ENCODE measurements at regions not wholly inside any gene's neighbourhood (a gene's known extent, or its start where the extent isn't known, plus 50 kb on each side); places are given as distances from the start of the nearest gene placed in this dataset.

DNA sequence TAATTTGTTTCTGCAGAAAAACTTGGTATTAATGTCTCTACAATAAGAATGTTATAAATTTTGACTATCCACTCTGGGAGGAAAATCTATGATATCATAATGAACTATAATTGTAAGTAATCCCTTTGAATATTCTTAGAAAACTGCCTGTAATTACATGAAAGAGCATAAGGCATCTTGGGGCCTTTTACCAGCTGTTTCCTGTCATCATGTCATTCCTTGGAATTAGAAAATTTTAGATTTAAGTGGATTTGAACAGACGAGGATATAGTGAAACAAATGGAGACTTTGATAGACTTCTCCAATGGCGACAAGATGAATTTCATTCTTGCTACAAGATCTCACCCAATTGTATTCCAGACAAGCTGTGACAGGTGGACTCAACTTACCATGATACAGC lies 423.4 kb upstream of the FLRT2 start:
- Histone ChIP-seq H3K9ac (no peak overlapping the region), H2AFZ (no peak overlapping the region), H3K79me2 (ENCODE audit: insufficient read depth) (no peaks in the 10 kb centered on the region), H3K27ac (no peak overlapping the region), H3K4me1 (ENCODE audit: insufficient read depth) (no peaks in the 10 kb centered on the region), H3K9me2 (ENCODE audit: insufficient read depth) (no peaks in the 10 kb centered on the region), H3K9me3 (ENCODE audit: low read depth) (no peaks in the 10 kb centered on the region), H3K36me3 (ENCODE audit: low read depth) (no peaks in the 10 kb centered on the region), H3K4me3 (no peak overlapping the region), H3K27me3 (replicated peaks; ENCODE audit: insufficient read depth) (no peaks in the 10 kb centered on the region), H4K20me1 (ENCODE audit: insufficient read depth) (no peaks in the 10 kb centered on the region), H3K4me2 (ENCODE audit: unreplicated experiment) (no peak overlapping the region), H3F3A (ENCODE audit: insufficient read depth) (no peaks in the 10 kb centered on the region)
- TF ChIP-seq EZH2 (IDR thresholded peaks at IDR 0.05; ENCODE audit: insufficient read depth, poor library complexity, severe bottlenecking) (no peak), EZH2phosphoT487 (IDR thresholded peaks at IDR 0.05; ENCODE audit: insufficient read depth, low read depth) (no peak)
- no peak for DNase-seq
- WGBS, 2 experiments (ENCODE audit: low coverage in 1 of 2, low lambda C conversion rate in 2 of 2, missing lambda C conversion rate in 2 of 2): 50 to 60% methylated on average over 2 of the region's 2 CpGs
- in situ Hi-C loops (cut with MboI): no loop called here

DNA sequence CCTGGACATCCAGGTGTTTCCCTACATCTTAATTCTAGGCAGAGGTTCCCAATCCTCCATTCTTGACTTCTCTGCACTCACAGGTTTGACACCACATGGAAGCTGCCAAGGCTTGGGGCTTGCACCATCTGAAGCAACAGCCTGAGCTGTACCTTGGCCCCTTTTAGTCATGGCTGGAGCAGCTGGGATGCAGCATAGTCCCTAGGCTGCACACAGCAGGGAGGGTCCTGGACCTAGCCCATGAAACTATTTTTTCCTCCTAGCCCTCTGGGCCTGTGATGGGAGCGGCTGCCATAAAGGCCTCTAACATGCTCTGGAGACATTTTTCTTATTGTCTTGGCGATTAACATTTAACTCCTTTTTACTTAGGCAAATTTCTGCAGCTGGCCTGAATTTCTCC lies 417.2 kb upstream of the FLRT2 start:
- no peak overlapping the region for H3K27ac ChIP-seq
- H4K20me1 ChIP-seq (ENCODE audit: insufficient read depth): no peaks in the 10 kb centered on the region
- H3F3A ChIP-seq (ENCODE audit: insufficient read depth): no peaks in the 10 kb centered on the region
- DNase-seq: no peak
- no peak overlapping the region for H3K4me2 ChIP-seq (ENCODE audit: unreplicated experiment)
- no peaks in the 10 kb centered on the region for H3K9me3 ChIP-seq (ENCODE audit: low read depth)
- H3K27me3 ChIP-seq (replicated peaks; ENCODE audit: insufficient read depth): no peaks in the 10 kb centered on the region
- H3K4me3 ChIP-seq: no peak overlapping the region
- H2AFZ ChIP-seq: no peak overlapping the region
- no peaks in the 10 kb centered on the region for H3K36me3 ChIP-seq (ENCODE audit: low read depth)
- H3K79me2 ChIP-seq (ENCODE audit: insufficient read depth): no peaks in the 10 kb centered on the region
- no peaks in the 10 kb centered on the region for H3K9me2 ChIP-seq (ENCODE audit: insufficient read depth)
- no peak overlapping the region for H3K9ac ChIP-seq
- in situ Hi-C loops (cut with MboI): no loop called here
- WGBS, 2 experiments (ENCODE audit: low coverage in 1 of 2, low lambda C conversion rate in 2 of 2, missing lambda C conversion rate in 2 of 2): 22 to 30% methylated on average over 2 of the region's 2 CpGs
- TF ChIP-seq EZH2 (IDR thresholded peaks at IDR 0.05; ENCODE audit: insufficient read depth, poor library complexity, severe bottlenecking): no peak
- TF ChIP-seq EZH2phosphoT487 (IDR thresholded peaks at IDR 0.05; ENCODE audit: insufficient read depth, low read depth): no peak
- no peaks in the 10 kb centered on the region for H3K4me1 ChIP-seq (ENCODE audit: insufficient read depth)

DNA sequence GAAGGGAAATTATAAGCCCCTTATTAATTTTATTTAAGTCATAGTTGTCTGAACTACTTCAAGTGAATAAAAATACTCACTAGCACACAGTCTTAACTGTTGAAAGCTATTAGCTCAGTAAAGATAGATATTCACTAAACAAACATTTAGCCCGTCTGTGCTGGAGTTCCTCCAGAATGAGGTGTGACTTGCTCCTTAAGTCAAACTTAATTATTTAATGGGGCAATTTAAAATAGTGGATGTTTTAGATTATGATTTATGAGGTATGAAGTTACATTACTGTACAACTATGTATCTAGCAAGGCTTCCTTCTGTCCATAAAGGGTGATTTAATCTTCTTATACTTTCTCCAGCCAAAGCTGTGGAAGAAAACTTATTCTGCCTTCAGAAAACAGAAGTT lies 414.0 kb upstream of the FLRT2 start:
- no peaks in the 10 kb centered on the region for H4K20me1 ChIP-seq (ENCODE audit: insufficient read depth)
- no peak for DNase-seq
- in situ Hi-C loops (cut with MboI): no loop called here
- no peaks in the 10 kb centered on the region for H3K4me1 ChIP-seq (ENCODE audit: insufficient read depth)
- no peak overlapping the region for H3K4me2 ChIP-seq (ENCODE audit: unreplicated experiment)
- TF ChIP-seq EZH2 (IDR thresholded peaks at IDR 0.05; ENCODE audit: insufficient read depth, poor library complexity, severe bottlenecking): no peak
- no peak for TF ChIP-seq EZH2phosphoT487 (IDR thresholded peaks at IDR 0.05; ENCODE audit: insufficient read depth, low read depth)
- no peaks in the 10 kb centered on the region for H3K9me3 ChIP-seq (ENCODE audit: low read depth)
- no peaks in the 10 kb centered on the region for H3F3A ChIP-seq (ENCODE audit: insufficient read depth)
- H3K9me2 ChIP-seq (ENCODE audit: insufficient read depth): no peaks in the 10 kb centered on the region
- H2AFZ ChIP-seq: no peak overlapping the region
- no peaks in the 10 kb centered on the region for H3K27me3 ChIP-seq (replicated peaks; ENCODE audit: insufficient read depth)
- H3K9ac ChIP-seq: no peak overlapping the region
- H3K4me3 ChIP-seq: no peak overlapping the region
- H3K27ac ChIP-seq: no peak overlapping the region
- no peaks in the 10 kb centered on the region for H3K36me3 ChIP-seq (ENCODE audit: low read depth)
- 0 to 2% methylated on average over 1 of the region's 1 CpG for WGBS, 2 experiments (ENCODE audit: low coverage in 1 of 2, low lambda C conversion rate in 2 of 2, missing lambda C conversion rate in 2 of 2)
- no peaks in the 10 kb centered on the region for H3K79me2 ChIP-seq (ENCODE audit: insufficient read depth)

DNA sequence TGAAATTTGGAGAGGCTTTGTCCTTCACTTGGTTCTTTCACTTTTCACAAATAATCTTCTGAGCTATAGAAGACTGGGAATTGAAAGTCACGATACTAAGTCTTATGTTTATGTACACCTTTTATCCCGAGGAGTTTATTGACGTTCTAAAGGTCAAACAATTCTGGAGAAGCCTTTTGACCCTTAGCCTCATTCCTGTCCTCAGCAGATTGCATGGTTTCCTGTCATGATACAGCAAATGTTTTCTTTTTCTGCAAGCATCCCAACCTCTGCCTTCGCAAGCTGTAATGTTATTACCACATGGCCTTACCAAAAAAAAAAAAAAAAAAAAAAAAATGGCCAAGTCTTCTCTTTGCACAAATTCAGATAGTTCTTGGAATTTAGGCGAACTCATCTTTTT lies 411.7 kb upstream of the FLRT2 start:
- TF ChIP-seq EZH2phosphoT487 (IDR thresholded peaks at IDR 0.05; ENCODE audit: insufficient read depth, low read depth) (no peak), EZH2 (IDR thresholded peaks at IDR 0.05; ENCODE audit: insufficient read depth, poor library complexity, severe bottlenecking) (no peak)
- Histone ChIP-seq H3K36me3 (ENCODE audit: low read depth) (no peaks in the 10 kb centered on the region), H3K4me1 (ENCODE audit: insufficient read depth) (no peaks in the 10 kb centered on the region), H3K4me2 (ENCODE audit: unreplicated experiment) (no peak overlapping the region), H3F3A (ENCODE audit: insufficient read depth) (no peaks in the 10 kb centered on the region), H3K9ac (no peak overlapping the region), H3K79me2 (ENCODE audit: insufficient read depth) (no peaks in the 10 kb centered on the region), H3K9me2 (ENCODE audit: insufficient read depth) (no peaks in the 10 kb centered on the region), H2AFZ (no peak overlapping the region), H3K27ac (no peak overlapping the region), H3K4me3 (no peak overlapping the region), H3K9me3 (ENCODE audit: low read depth) (no peaks in the 10 kb centered on the region), H3K27me3 (replicated peaks; ENCODE audit: insufficient read depth) (peaks cover 4% of the 10 kb centered on the region; the same call in 1 of the 2 replicates), H4K20me1 (ENCODE audit: insufficient read depth) (no peaks in the 10 kb centered on the region)
- WGBS, 2 experiments (ENCODE audit: low coverage in 1 of 2, low lambda C conversion rate in 2 of 2, missing lambda C conversion rate in 2 of 2): 24 to 25% methylated on average over 5 of the region's 5 CpGs
- no peak for DNase-seq
- in situ Hi-C loops (cut with MboI): no loop called here

GRCh38 chr14:85122690-85123089 lies 407.3 kb upstream of the FLRT2 start:
- Histone ChIP-seq H3K9me3 (ENCODE audit: low read depth) (no peaks in the 10 kb centered on the region), H3K4me3 (no peak overlapping the region), H3K9ac (no peak overlapping the region), H3K79me2 (ENCODE audit: insufficient read depth) (no peaks in the 10 kb centered on the region), H3K4me1 (ENCODE audit: insufficient read depth) (no peaks in the 10 kb centered on the region), H2AFZ (no peak overlapping the region), H3K36me3 (ENCODE audit: low read depth) (no peaks in the 10 kb centered on the region), H4K20me1 (ENCODE audit: insufficient read depth) (no peaks in the 10 kb centered on the region), H3K27me3 (replicated peaks; ENCODE audit: insufficient read depth) (peaks cover 4% of the 10 kb centered on the region; the same call in 1 of the 2 replicates), H3K27ac (no peak overlapping the region), H3K4me2 (ENCODE audit: unreplicated experiment) (no peak overlapping the region), H3F3A (ENCODE audit: insufficient read depth) (no peaks in the 10 kb centered on the region), H3K9me2 (ENCODE audit: insufficient read depth) (no peaks in the 10 kb centered on the region)
- TF ChIP-seq EZH2 (IDR thresholded peaks at IDR 0.05; ENCODE audit: insufficient read depth, poor library complexity, severe bottlenecking) (no peak), EZH2phosphoT487 (IDR thresholded peaks at IDR 0.05; ENCODE audit: insufficient read depth, low read depth) (no peak)
- no peak for DNase-seq
- in situ Hi-C loops (cut with MboI): no loop called here
